ENCODE measurements at regions not wholly inside any gene's neighbourhood (a gene's known extent, or its start where the extent isn't known, plus 50 kb on each side); places are given as distances from the start of the nearest gene placed in this dataset.

- TF ChIP-seq POLR2AphosphoS5 (IDR thresholded peaks at IDR 0.05; ENCODE audit: low read depth, low read length) (no peak), TAF1 (IDR thresholded peaks at IDR 0.05; ENCODE audit: borderline replicate concordance, insufficient read depth, low read length) (no peak), SIN3A (IDR thresholded peaks at IDR 0.05; ENCODE audit: borderline replicate concordance, insufficient read depth, low read length) (no peak), REST (IDR thresholded peaks at IDR 0.05; ENCODE audit: insufficient read depth in 1 of 2, low read depth in 2 of 2, low read length in 2 of 2) (no peak)
Observed at GRCh38 chr17:77028900-77029299, 111.9 kb upstream of the SEC14L1 start.

Measured in PFSK-1 (cell line).